NB4 (cell line): ENCODE measurements at regions not wholly inside any gene's neighbourhood (a gene's known extent, or its start where the extent isn't known, plus 50 kb on each side); places are given as distances from the start of the nearest gene placed in this dataset.

Experiments
- DNase-seq: peaks from one replicate; pipeline ENCODE4 v3.0.0; 2010; ENCODE audit warnings: low read depth
- H3K4me3 ChIP-seq: one replicate; pipeline ENCODE4 v1.5.1; 2011; ENCODE audit warnings: mild to moderate bottlenecking, low read depth, low read length, moderate library complexity
- MYC ChIP-seq: IDR thresholded peaks from 2 replicates; pipeline ENCODE4 v1.6.1; 2011; ENCODE audit warnings: low read depth, low read length
- POLR2A ChIP-seq: IDR thresholded peaks from 2 replicates; pipeline ENCODE4 v1.6.1; 2011; ENCODE audit warnings: mild to moderate bottlenecking; ENCODE audit not compliant: insufficient read length; ENCODE audit errors: extremely low read depth
- TF ChIP-seq, protein P1 (sequence below): IDR thresholded peaks from 2 replicates; pipeline ENCODE4 v1.6.1; 2011; ENCODE audit warnings: low read depth, low read length
- TF ChIP-seq, protein P2 (sequence below): IDR thresholded peaks from one replicate; pipeline ENCODE4 v1.5.1; 2012; ENCODE audit warnings: low read depth, low read length

DNA sequence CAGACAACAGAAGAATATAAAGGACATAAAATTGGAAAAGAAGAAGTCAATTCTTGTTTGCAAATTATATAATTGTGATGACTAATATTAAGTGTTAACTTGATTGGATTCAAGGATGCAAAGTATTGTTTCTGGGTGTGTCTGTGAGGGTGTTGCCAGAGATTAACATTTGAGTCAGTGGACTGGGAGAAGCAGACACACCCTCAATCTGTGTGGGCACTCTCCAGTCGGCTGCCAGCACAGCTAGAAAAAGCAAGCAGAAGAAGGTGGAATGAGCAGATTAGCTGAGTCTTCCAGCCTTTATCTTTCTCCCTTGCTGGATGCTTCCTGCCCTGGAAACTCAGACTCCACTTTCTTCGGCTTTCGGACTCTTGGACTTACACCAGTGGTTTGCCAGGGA lies 51.7 kb downstream of the UBE2NL start:
- TF ChIP-seq MYC: no peak
- TF ChIP-seq POLR2A: no peak
- TF ChIP-seq, protein P1, sequence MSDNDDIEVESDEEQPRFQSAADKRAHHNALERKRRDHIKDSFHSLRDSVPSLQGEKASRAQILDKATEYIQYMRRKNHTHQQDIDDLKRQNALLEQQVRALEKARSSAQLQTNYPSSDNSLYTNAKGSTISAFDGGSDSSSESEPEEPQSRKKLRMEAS: no peak
- TF ChIP-seq, protein P2, sequence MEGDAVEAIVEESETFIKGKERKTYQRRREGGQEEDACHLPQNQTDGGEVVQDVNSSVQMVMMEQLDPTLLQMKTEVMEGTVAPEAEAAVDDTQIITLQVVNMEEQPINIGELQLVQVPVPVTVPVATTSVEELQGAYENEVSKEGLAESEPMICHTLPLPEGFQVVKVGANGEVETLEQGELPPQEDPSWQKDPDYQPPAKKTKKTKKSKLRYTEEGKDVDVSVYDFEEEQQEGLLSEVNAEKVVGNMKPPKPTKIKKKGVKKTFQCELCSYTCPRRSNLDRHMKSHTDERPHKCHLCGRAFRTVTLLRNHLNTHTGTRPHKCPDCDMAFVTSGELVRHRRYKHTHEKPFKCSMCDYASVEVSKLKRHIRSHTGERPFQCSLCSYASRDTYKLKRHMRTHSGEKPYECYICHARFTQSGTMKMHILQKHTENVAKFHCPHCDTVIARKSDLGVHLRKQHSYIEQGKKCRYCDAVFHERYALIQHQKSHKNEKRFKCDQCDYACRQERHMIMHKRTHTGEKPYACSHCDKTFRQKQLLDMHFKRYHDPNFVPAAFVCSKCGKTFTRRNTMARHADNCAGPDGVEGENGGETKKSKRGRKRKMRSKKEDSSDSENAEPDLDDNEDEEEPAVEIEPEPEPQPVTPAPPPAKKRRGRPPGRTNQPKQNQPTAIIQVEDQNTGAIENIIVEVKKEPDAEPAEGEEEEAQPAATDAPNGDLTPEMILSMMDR: no peak
- H3K4me3 ChIP-seq: no peak overlapping the region
- DNase-seq: no peak

DNA sequence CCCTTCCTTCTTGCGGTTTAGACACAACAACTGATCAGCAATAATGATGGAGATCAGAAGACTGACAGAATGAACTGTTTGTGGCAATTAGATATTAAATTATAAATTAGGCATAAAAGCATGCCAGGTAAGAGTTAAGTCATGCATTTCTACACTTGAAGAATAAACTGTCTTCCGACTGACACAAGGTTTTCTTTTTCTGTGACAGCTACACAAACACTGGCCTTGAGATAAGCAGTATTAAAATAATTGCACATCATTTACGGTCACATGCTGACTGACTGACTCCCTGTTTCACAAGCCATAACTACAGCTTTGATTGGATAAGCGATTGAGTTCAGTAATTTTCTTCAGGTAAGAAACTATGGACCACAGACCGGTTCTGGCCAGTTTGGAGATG lies 56.2 kb downstream of the UBE2NL start:
- no peak for TF ChIP-seq POLR2A
- TF ChIP-seq, protein P1: no peak
- TF ChIP-seq, protein P2: no peak
- no peak for TF ChIP-seq MYC
- no peak for DNase-seq
- no peak overlapping the region for H3K4me3 ChIP-seq

DNA sequence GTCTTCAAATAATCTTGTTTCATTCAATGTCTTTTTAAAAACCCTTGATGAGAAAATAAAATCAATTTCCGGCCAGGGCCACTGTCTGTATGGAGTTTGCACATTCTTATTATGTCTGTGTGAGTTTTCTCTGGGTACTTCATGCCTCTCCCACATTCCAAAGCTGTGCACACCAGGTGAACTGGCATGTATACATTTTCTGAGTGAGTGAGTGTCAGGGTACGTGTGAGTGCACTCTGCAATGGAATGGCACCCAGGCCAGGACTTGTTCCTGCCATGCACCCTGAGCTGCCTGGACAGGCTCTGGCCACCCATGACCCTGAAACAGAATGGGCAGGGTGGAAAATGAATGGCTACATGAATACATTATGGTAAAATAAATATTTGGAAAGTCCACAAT lies 61.3 kb downstream of the UBE2NL start:
- TF ChIP-seq POLR2A (no peak), MYC (no peak)
- TF ChIP-seq, protein P2: no peak
- TF ChIP-seq, protein P1: no peak
- H3K4me3 ChIP-seq: no peak overlapping the region

DNA sequence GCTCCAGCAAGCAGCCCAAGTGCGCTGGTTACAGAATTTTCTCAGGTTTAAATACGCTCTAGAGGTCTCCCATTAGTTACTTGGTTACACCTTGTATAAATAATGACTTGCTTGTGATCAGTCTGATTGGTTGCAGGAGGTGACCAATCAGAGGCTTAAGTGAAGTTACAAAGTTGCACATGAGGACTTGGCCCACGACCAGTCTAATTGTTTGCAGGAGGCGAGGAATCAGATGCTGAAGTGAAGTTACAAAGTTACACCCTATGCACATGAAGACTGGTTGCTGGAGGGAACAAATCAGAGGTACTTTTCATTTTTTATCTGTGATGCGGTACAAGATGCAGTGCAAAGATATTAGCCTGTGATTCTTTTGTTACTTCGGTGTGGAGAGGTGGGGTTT lies 80.7 kb downstream of the UBE2NL start:
- DNase-seq: no peak
- TF ChIP-seq, protein P1: no peak

More for the DNA sequence above, 61.3 kb downstream of the UBE2NL start:
- DNase-seq: no peak

DNA sequence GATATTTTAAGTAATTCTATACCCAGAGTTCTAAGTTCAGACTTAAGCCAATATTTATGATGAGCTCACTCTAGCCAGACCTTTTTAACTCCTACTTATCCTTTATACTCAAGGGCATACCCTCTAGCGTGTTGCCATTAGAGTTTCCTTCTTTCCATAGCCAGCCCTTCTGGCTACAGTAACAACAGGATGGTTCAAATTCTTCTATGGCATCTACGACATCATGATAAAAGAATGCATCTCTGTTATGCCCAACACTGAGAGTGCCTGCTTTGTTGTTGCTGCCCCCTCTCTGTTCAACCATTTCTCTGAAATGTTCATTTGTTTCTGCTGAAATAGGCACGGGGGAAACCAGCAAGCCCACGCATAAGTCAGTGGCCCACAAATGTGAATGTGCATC lies 104.5 kb downstream of the UBE2NL start:
- TF ChIP-seq, protein P1: no peak
- TF ChIP-seq POLR2A: no peak
- no peak for TF ChIP-seq MYC
- TF ChIP-seq, protein P2: no peak
- no peak for DNase-seq
- H3K4me3 ChIP-seq: no peak overlapping the region

More for the DNA sequence above, 80.7 kb downstream of the UBE2NL start:
- H3K4me3 ChIP-seq: no peak overlapping the region

DNA sequence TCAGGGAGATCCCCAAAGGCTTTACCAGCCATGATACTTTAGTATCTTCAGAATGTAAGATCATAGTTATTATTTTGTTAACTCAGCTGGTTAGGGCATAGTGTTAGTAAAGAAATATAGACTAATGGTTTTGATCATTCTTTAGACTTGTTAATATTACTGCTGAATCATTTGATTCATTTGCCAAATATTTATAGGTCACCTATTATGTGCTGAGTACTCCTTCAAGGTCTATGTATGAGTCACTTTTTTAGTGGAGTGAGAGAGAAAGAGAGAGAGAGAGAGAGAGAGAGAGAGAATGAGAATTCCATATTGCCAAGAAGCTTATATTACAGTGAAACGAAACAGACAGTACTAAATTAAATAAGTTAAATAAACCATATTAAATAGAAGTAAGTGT lies 110.3 kb downstream of the UBE2NL start:
- no peak for DNase-seq
- H3K4me3 ChIP-seq: no peak overlapping the region
- TF ChIP-seq, protein P2: no peak
- TF ChIP-seq MYC: no peak
- TF ChIP-seq, protein P1: no peak
- TF ChIP-seq POLR2A: no peak
